Activated T-cell treated with anti-CD3 and anti-CD28 coated beads, Interleukin-2, amount 50 U/mL, for 72 hours (primary cell): ENCODE measurements at regions not wholly inside any gene's neighbourhood (a gene's known extent, or its start where the extent isn't known, plus 50 kb on each side); places are given as distances from the start of the nearest gene placed in this dataset.

ENCODE experiments used
- ATAC-seq, 2 donors: fragments of 150-1000 bp; cut with Tn5 transposase; replicated peaks in 1 of 2; 2 replicates each; pipeline ENCODE4 v1.10.0; 2021; ENCODE audit warnings: moderate library complexity in 2 of 2, mild to moderate bottlenecking in 1 of 2
- DNase-seq, 2 donors: peaks; one replicate each; pipeline ENCODE4 v3.0.0; 2021 to 2022; ENCODE audit warnings: mixed read lengths in 1 of 2
- H3K27ac Mint-ChIP-seq: one replicate; pipeline ENCODE4 v1.8.0; 2022; ENCODE audit warnings: mild to moderate bottlenecking, moderate library complexity, mixed read lengths
- H3K27me3 Mint-ChIP-seq: one replicate; pipeline ENCODE4 v1.8.0; 2022; ENCODE audit warnings: low read depth, mixed read lengths
- H3K36me3 Mint-ChIP-seq, 2 donors: one replicate each; pipeline ENCODE4 v1.8.0; 2022; ENCODE audit warnings: mixed read lengths in 2 of 2, mild to moderate bottlenecking in 1 of 2; ENCODE audit not compliant: insufficient read depth in 2 of 2
- H3K4me1 Mint-ChIP-seq: one replicate; pipeline ENCODE4 v1.8.0; 2022; ENCODE audit warnings: low read depth, mixed read lengths
- H3K4me3 Mint-ChIP-seq, 2 donors: one replicate each; pipeline ENCODE4 v1.8.0; 2022; ENCODE audit warnings: mild to moderate bottlenecking in 2 of 2, mixed read lengths in 2 of 2, moderate library complexity in 2 of 2
- H3K9me3 Mint-ChIP-seq, 2 donors: one replicate each; pipeline ENCODE4 v1.8.0; 2022; ENCODE audit warnings: mixed read lengths in 2 of 2

DNA sequence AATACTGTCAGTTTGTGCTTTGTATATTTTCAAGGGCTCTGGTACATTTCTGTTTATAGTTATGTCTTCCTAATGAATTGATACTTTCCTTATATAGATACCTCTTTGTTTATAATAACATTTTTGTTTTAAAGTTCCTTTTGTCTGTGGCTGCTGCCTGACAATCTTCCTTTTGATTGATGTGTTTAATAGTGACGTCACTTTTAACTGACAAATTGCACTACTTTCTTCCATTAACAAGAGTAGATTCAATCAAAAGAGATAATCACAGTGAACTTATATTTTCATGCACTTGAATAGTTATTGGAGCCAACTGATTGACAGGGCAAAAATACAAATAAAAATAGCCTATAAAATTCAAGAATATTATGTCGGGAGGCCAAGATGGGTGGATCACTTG lies 371.7 kb downstream of the ANXA1 start:
- no peaks in the 10 kb centered on the region for H3K36me3 Mint-ChIP-seq
- no peaks in the 10 kb centered on the region for H3K27me3 Mint-ChIP-seq
- no peaks in the 10 kb centered on the region for H3K4me1 Mint-ChIP-seq
- no peak overlapping the region for H3K4me3 Mint-ChIP-seq
- H3K27ac Mint-ChIP-seq, result no peak overlapping the region
- ATAC-seq, result no peak
- DNase-seq, result no peak
- H3K9me3 Mint-ChIP-seq, result no peaks in the 10 kb centered on the region

DNA sequence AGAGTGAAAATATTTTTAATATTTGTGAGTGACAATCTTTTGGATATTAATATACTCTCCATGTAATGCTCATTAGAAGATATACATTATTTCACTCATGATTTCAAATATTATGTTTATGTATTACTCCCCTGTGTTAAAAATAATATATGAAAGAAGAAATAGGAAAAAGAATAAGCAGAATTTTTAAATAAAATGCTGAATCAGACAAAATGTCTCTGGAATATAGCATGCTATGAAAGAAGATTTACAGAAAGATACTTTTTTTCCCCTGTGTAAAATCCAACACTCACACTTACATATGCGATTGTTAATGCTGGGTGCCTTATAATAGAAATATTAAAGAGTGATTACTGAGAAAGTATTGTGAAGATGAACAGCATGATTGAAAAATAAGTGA lies 373.7 kb downstream of the ANXA1 start:
- H3K4me1 Mint-ChIP-seq, result no peaks in the 10 kb centered on the region
- no peaks in the 10 kb centered on the region for H3K27me3 Mint-ChIP-seq
- H3K27ac Mint-ChIP-seq, result no peak overlapping the region
- DNase-seq, result no peak
- no peaks in the 10 kb centered on the region for H3K9me3 Mint-ChIP-seq
- ATAC-seq, result no peak
- no peak overlapping the region for H3K4me3 Mint-ChIP-seq
- no peaks in the 10 kb centered on the region for H3K36me3 Mint-ChIP-seq

DNA sequence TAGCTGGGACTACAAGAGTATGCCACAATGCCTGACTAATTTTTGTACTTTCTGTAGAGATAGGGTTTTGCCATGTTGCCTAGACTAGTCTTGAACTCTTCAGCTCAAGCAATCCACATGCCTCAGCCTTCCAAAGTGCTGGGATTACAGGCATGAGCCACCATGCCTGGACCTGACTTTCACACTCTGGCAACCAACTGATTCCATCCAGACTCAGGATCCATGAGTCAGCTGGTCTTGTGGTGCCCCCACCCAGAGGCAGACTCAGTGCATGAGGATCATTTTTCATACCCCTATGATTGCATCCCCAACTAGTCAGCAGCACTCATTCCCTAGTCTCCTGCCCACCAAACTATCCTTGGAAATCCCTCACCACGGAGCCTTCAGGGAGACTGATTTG lies 375.9 kb downstream of the ANXA1 start:
- Mint-ChIP-seq H3K4me1 (no peaks in the 10 kb centered on the region), H3K27me3 (no peaks in the 10 kb centered on the region), H3K4me3 (no peak overlapping the region), H3K36me3 (no peaks in the 10 kb centered on the region), H3K9me3 (no peaks in the 10 kb centered on the region), H3K27ac (no peak overlapping the region)
- DNase-seq, result no peak
- no peak for ATAC-seq

DNA sequence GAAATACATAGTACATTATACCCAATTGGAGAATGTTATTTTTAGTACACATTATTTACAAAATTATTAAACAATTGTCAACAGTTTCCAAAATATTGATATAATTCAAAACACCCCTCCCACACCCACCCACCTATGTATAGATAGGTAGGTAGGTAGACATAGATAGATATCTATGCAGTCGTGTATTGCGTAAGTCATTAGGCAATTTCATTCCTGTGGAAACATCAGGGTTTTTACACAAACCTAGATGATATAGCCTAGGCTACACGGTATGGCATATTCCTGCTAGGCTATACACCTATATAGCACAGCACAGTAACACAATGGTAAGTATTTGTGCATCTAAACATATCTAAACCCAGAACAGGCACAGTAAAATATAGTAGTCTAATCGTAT lies 377.3 kb downstream of the ANXA1 start:
- Mint-ChIP-seq H3K4me3 (no peak overlapping the region), H3K9me3 (peaks cover 0 to 2% of the 10 kb centered on the region in 2 donors)
- DNase-seq, result no peak

DNA sequence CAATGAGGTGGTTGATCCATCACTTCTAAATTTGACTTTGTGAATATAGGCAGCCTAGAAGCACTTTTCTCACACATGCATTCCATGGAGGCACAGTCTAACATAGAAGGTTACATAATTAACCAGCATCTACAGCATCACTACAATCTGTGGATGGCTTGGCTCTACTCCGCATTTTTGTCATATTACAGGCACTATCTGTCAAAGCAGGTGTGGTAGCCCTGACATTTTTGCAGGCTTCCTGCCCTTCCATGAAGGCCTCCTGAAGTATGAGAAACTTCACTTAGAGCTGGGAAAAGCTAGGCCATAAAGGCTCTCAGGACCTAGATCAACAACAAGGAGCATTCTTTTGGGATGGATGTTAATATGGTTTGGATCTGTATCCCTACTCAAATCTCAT lies 378.0 kb downstream of the ANXA1 start:
- DNase-seq (no peak), ATAC-seq (no peak)
- Mint-ChIP-seq H3K9me3 (peaks cover 0 to 2% of the 10 kb centered on the region in 2 donors), H3K27ac (no peak overlapping the region), H3K4me1 (no peaks in the 10 kb centered on the region), H3K27me3 (no peaks in the 10 kb centered on the region), H3K36me3 (no peaks in the 10 kb centered on the region), H3K4me3 (no peak overlapping the region)

More for the DNA sequence above, 377.3 kb downstream of the ANXA1 start:
- Mint-ChIP-seq H3K4me1 (no peaks in the 10 kb centered on the region), H3K27ac (no peak overlapping the region), H3K27me3 (no peaks in the 10 kb centered on the region), H3K36me3 (no peaks in the 10 kb centered on the region)
- no peak for ATAC-seq

DNA sequence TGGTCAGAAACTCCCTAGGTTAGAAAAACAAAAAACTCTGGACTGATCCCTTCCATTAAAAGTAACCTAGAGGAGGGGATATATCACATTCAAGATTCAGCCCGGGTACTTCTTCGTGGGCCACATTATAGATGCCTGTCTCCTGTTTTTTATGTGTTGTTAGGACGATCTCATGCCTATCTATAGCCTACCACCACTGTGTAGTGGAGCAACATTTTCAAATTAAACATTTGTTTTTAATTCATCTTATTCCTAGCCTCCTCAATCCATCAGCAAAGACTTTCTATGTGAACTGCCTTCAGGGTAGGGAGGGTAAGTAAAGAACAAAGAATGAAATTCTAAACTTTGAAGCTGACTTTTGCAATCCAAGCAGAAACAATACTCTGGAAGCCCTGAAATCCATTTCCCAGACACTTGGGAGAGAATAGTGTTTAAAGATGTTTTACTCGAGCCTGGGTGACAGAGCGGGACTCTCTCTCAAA lies 379.4 kb downstream of the ANXA1 start:
- DNase-seq (no peak), ATAC-seq (no peak)
- Mint-ChIP-seq H3K27me3 (no peaks in the 10 kb centered on the region), H3K4me1 (no peaks in the 10 kb centered on the region), H3K27ac (no peak overlapping the region), H3K36me3 (no peaks in the 10 kb centered on the region), H3K9me3 (peaks cover 0 to 2% of the 10 kb centered on the region in 2 donors), H3K4me3 (no peak overlapping the region)

DNA sequence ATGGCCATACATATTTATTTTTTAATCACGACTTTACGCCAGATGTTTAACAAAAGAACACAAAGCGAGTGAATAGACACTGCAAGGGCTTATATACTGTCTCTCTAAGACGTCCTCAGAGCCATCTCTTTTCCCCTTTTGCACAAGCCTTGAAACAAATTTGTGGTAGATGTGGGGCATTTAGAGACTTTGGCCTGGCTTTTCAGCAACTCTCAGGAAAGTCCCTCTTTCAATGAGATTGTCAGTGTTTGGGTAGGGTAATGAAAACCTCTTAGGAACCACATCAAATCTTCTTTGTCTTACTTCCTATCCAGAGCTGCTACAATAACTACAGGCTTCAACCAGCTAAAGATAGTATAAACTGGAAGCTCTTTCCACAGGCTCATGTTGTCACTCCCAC lies 380.0 kb downstream of the ANXA1 start:
- no peak overlapping the region for H3K27ac Mint-ChIP-seq
- ATAC-seq (no peak), DNase-seq (no peak)
- H3K27me3 Mint-ChIP-seq, result no peaks in the 10 kb centered on the region
- H3K36me3 Mint-ChIP-seq, result no peaks in the 10 kb centered on the region
- peaks cover 0 to 2% of the 10 kb centered on the region in 2 donors for H3K9me3 Mint-ChIP-seq
- no peak overlapping the region for H3K4me3 Mint-ChIP-seq
- no peaks in the 10 kb centered on the region for H3K4me1 Mint-ChIP-seq

DNA sequence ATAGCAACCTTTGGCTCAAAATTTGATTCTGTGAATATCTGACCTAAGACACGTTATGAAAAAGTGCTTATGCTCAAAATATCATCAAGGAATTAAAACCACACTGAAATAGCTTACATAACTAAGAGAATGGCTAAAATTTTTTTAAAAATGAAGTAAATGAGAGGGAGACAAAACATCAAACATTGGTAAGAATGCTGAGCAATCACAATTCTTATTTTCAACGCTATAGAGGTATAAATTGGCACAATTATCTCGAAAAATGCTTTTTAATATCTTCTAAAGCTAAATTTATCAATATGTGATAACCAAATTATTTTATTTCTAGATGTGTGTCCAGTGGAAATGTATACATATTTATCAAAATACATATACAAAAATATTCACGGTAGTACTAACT lies 381.3 kb downstream of the ANXA1 start:
- Mint-ChIP-seq H3K4me3 (no peak overlapping the region), H3K9me3 (peaks cover 0 to 2% of the 10 kb centered on the region in 2 donors), H3K4me1 (no peaks in the 10 kb centered on the region), H3K27me3 (no peaks in the 10 kb centered on the region), H3K36me3 (no peaks in the 10 kb centered on the region), H3K27ac (no peak overlapping the region)
- no peak for ATAC-seq
- DNase-seq, result no peak

DNA sequence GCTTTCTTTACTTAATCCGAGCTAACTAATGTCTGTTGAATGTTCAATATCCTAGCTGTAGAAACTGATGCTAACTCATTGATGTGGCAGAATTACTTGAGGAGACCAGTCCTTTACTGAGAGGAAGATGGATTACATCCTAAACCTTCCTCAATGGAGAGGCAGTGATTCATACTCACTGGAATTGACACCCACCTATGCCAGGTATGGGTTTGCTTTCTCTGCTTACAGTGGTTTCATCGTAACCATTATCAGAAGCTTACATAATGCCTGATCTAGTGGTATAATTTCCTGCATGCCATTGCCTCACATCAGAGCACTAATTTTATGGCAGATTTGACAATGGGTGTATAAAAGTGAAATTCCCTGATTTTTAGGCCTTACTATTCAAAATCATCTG lies 384.7 kb downstream of the ANXA1 start:
- no peak overlapping the region for H3K4me3 Mint-ChIP-seq
- no peak for ATAC-seq
- no peak for DNase-seq
- no peaks in the 10 kb centered on the region for H3K36me3 Mint-ChIP-seq
- H3K27ac Mint-ChIP-seq, result no peak overlapping the region
- peaks cover under 1 to 2% of the 10 kb centered on the region in 2 donors for H3K9me3 Mint-ChIP-seq
- H3K4me1 Mint-ChIP-seq, result no peaks in the 10 kb centered on the region
- no peaks in the 10 kb centered on the region for H3K27me3 Mint-ChIP-seq

DNA sequence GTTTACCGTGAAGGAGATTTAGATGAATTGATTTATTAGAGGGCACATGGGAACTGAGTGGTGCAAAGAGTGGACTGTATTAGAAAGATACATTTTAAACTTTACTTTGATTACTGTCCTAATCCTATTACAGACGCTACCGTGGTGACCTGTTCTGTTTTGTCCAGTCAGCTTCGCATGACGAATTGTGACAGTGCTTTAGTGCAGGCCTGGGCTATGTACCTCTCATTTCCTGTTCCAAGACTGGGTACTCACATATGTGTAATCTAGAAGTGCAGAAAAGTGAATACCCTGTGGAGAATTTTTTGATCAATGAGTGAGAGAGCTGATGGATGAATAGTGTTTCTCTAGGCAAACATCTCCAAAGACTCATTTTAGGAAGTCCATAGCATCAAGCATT lies 385.9 kb downstream of the ANXA1 start:
- DNase-seq, result no peak
- H3K4me3 Mint-ChIP-seq, result no peak overlapping the region
- H3K27ac Mint-ChIP-seq, result no peak overlapping the region
- H3K36me3 Mint-ChIP-seq, result no peaks in the 10 kb centered on the region
- no peaks in the 10 kb centered on the region for H3K4me1 Mint-ChIP-seq
- no peak for ATAC-seq
- no peaks in the 10 kb centered on the region for H3K27me3 Mint-ChIP-seq
- peaks cover 2 to 3% of the 10 kb centered on the region in 2 donors for H3K9me3 Mint-ChIP-seq

DNA sequence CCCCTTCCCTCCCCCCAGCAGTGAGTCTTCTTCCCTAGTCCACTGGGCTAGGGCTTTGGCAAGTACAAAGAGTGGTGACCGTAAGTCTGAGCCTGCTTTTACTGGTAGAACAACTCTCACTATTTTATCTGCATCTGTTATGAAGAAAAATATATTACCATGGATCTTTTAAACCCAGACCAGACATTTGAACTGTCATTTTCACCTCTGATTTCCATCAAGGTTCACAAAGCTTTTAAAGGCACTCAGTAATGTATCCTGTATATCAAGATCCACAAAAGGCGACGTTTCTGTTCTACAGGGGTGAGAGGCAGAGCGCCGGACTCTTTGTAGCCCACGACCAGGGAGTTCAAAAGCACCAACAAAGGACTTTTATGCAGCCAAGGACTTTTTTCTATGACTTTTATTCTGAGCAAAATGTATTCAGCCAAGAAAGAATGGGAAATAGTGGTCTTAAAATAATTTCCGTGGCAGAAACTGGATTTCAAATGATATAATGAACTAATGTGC lies 388.3 kb downstream of the ANXA1 start:
- DNase-seq, result no peak
- no peaks in the 10 kb centered on the region for H3K36me3 Mint-ChIP-seq
- no peaks in the 10 kb centered on the region for H3K4me1 Mint-ChIP-seq
- no peak for ATAC-seq
- H3K27ac Mint-ChIP-seq, result no peak overlapping the region
- no peak overlapping the region for H3K4me3 Mint-ChIP-seq
- H3K27me3 Mint-ChIP-seq, result no peaks in the 10 kb centered on the region
- H3K9me3 Mint-ChIP-seq, result peaks cover 0 to 3% of the 10 kb centered on the region in 2 donors

DNA sequence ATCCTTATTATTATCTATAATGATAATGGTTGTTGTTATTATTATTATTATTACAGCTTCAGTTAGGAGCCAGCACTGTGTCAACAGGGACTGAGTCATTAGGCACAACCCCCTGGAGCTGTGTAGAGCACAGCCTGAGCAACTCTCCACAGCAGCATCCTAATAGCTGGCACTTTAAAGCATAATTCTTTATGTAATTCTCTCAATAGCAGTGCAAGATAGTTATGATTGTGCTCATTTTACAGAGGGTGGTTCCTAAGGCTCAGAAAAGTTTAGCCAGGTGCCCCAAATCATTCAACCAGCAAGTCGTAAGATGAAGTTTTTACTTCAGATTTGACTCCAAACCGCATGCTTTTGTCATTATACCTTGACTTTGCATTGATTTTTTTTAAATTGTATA lies 390.3 kb downstream of the ANXA1 start:
- Mint-ChIP-seq H3K9me3 (peaks cover 0 to 3% of the 10 kb centered on the region in 2 donors), H3K4me1 (no peaks in the 10 kb centered on the region), H3K27me3 (no peaks in the 10 kb centered on the region), H3K4me3 (no peak overlapping the region), H3K36me3 (no peaks in the 10 kb centered on the region), H3K27ac (no peak overlapping the region)
- DNase-seq, result no peak
- no peak for ATAC-seq

DNA sequence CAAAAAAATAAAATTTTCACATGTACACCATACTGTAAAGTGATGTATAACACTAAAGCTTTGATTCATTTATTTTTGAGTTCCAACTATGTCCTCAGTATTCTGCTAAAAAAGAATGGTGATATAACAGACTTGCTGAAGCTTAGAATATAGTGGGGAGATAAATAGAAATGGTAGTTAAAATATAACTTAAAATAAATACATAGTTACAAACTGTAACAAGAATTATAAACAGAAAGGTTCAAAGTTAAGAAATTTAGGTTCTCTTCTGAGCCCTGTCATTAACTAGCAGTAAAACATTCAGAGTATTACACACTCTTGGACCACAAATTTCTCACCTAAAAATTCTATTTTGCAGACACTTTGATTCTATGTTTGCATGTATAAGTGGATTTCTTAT lies 392.1 kb downstream of the ANXA1 start:
- no peak for DNase-seq
- H3K27me3 Mint-ChIP-seq, result no peaks in the 10 kb centered on the region
- no peak overlapping the region for H3K27ac Mint-ChIP-seq
- ATAC-seq, result no peak
- no peak overlapping the region for H3K4me3 Mint-ChIP-seq
- peaks cover 0 to 3% of the 10 kb centered on the region in 2 donors for H3K9me3 Mint-ChIP-seq
- no peaks in the 10 kb centered on the region for H3K4me1 Mint-ChIP-seq
- H3K36me3 Mint-ChIP-seq, result no peaks in the 10 kb centered on the region

DNA sequence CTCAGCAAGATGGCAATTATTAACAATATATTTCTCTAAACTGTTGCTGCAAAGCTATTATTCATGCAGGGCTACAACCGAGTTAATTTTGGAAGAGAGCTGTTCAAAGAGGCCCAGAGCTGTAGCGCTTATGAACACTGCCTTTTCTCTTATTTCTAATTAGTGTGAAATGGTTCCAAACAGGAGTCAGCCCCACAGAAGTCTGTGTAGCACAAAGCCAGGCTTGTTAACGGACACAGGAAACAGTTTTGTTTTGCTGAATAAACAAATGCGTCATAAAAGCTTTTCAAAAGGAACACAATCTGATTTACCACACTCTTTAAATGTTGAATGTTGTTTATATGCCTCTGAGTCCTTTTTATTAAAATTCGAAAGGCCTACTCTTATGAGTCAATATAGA lies 396.5 kb downstream of the ANXA1 start:
- H3K36me3 Mint-ChIP-seq, result no peaks in the 10 kb centered on the region
- no peak overlapping the region for H3K4me3 Mint-ChIP-seq
- H3K27ac Mint-ChIP-seq, result no peak overlapping the region
- no peaks in the 10 kb centered on the region for H3K27me3 Mint-ChIP-seq
- DNase-seq (no peak), ATAC-seq (no peak)
- H3K4me1 Mint-ChIP-seq, result no peaks in the 10 kb centered on the region
- no peaks in the 10 kb centered on the region for H3K9me3 Mint-ChIP-seq
